Activated T-cell treated with anti-CD3 and anti-CD28 coated beads, Interleukin-2, amount 50 U/mL, for 24 hours (primary cell): ENCODE measurements at regions not wholly inside any gene's neighbourhood (a gene's known extent, or its start where the extent isn't known, plus 50 kb on each side); places are given as distances from the start of the nearest gene placed in this dataset.
A peak's percentile ranks its signal among the peaks of the same experiment; 100 is the strongest.

Experiments
- DNase-seq: peaks from one replicate; pipeline ENCODE4 v3.0.0-alpha.2; 2020
- H3K27ac Mint-ChIP-seq: 2 replicates; pipeline ENCODE4 v1.8.0; 2020; ENCODE audit warnings: mild to moderate bottlenecking, mixed read lengths
- H3K27me3 Mint-ChIP-seq: 2 replicates; pipeline ENCODE4 v1.8.0; 2020; ENCODE audit warnings: mixed read lengths
- H3K36me3 Mint-ChIP-seq: 2 replicates; pipeline ENCODE4 v1.8.0; 2020; ENCODE audit warnings: low read depth, mixed read lengths
- H3K4me1 Mint-ChIP-seq: 2 replicates; pipeline ENCODE4 v1.8.0; 2020; ENCODE audit warnings: low read depth, mixed read lengths
- H3K4me3 Mint-ChIP-seq: 2 replicates; pipeline ENCODE4 v1.8.0; 2020; ENCODE audit warnings: mild to moderate bottlenecking, moderate library complexity, mixed read lengths
- H3K9me3 Mint-ChIP-seq: 2 replicates; pipeline ENCODE4 v1.8.0; 2020; ENCODE audit warnings: mixed read lengths

GRCh38 chr3:31331278-31331677 lies 201.4 kb upstream of the STT3B start:
- peaks cover 15% of the 10 kb centered on the region for H3K9me3 Mint-ChIP-seq
- DNase-seq: no peak
- H3K4me3 Mint-ChIP-seq: no peak overlapping the region
- no peaks in the 10 kb centered on the region for H3K4me1 Mint-ChIP-seq
- H3K27me3 Mint-ChIP-seq: no peaks in the 10 kb centered on the region
- no peaks in the 10 kb centered on the region for H3K36me3 Mint-ChIP-seq
- H3K27ac Mint-ChIP-seq: no peak overlapping the region

- Mint-ChIP-seq H3K4me3 (no peak overlapping the region), H3K27ac (no peak overlapping the region), H3K27me3 (no peaks in the 10 kb centered on the region), H3K9me3 (peaks cover 7% of the 10 kb centered on the region), H3K36me3 (no peaks in the 10 kb centered on the region), H3K4me1 (no peaks in the 10 kb centered on the region)
- no peak for DNase-seq
These were observed 191.6 kb upstream of the STT3B start for GRCh38 chr3:31341130-31341529.

- no peaks in the 10 kb centered on the region for H3K4me1 Mint-ChIP-seq
- H3K27ac Mint-ChIP-seq: no peak overlapping the region
- DNase-seq: no peak
- H3K36me3 Mint-ChIP-seq: no peaks in the 10 kb centered on the region
- H3K4me3 Mint-ChIP-seq: no peak overlapping the region
- H3K27me3 Mint-ChIP-seq: no peaks in the 10 kb centered on the region
- peaks cover 7% of the 10 kb centered on the region for H3K9me3 Mint-ChIP-seq
These were observed 189.7 kb upstream of the STT3B start for GRCh38 chr3:31343075-31343474.

- no peaks in the 10 kb centered on the region for H3K4me1 Mint-ChIP-seq
These were observed 187.1 kb upstream of the STT3B start for GRCh38 chr3:31345581-31345980.

GRCh38 chr3:31346542-31346979 lies 186.2 kb upstream of the STT3B start:
- H3K27me3 Mint-ChIP-seq: no peaks in the 10 kb centered on the region
- H3K4me1 Mint-ChIP-seq: no peaks in the 10 kb centered on the region
- H3K4me3 Mint-ChIP-seq: no peak overlapping the region
- peaks cover 7% of the 10 kb centered on the region for H3K9me3 Mint-ChIP-seq
- H3K27ac Mint-ChIP-seq: no peak overlapping the region
- H3K36me3 Mint-ChIP-seq: no peaks in the 10 kb centered on the region
- no peak for DNase-seq

More at GRCh38 chr3:31345581-31345980, 187.1 kb upstream of the STT3B start:
- Mint-ChIP-seq H3K4me3 (no peak overlapping the region), H3K9me3 (peaks cover 7% of the 10 kb centered on the region), H3K36me3 (no peaks in the 10 kb centered on the region), H3K27ac (no peak overlapping the region), H3K27me3 (no peaks in the 10 kb centered on the region)
- no peak for DNase-seq

GRCh38 chr3:31349001-31349748 lies 183.6 kb upstream of the STT3B start:
- H3K27ac Mint-ChIP-seq: no peak overlapping the region
- peaks cover 7% of the 10 kb centered on the region for H3K9me3 Mint-ChIP-seq
- no peak overlapping the region for H3K4me3 Mint-ChIP-seq
- no peaks in the 10 kb centered on the region for H3K36me3 Mint-ChIP-seq
- H3K27me3 Mint-ChIP-seq: no peaks in the 10 kb centered on the region
- peaks cover under 1% of the 10 kb centered on the region for H3K4me1 Mint-ChIP-seq
- no peak for DNase-seq

- Mint-ChIP-seq H3K4me3 (no peak overlapping the region), H3K27me3 (no peaks in the 10 kb centered on the region), H3K9me3 (peaks cover 4% of the 10 kb centered on the region), H3K36me3 (no peaks in the 10 kb centered on the region), H3K27ac (no peak overlapping the region), H3K4me1 (peaks cover 2% of the 10 kb centered on the region)
- DNase-seq: no peak
These were observed 182.4 kb upstream of the STT3B start for GRCh38 chr3:31350307-31350706.

- DNase-seq: no peak
- Mint-ChIP-seq H3K4me1 (peaks cover 6% of the 10 kb centered on the region), H3K36me3 (no peaks in the 10 kb centered on the region), H3K9me3 (peaks cover 4% of the 10 kb centered on the region), H3K27me3 (no peaks in the 10 kb centered on the region), H3K4me3 (no peak overlapping the region), H3K27ac (no peak overlapping the region)
These were observed 180.4 kb upstream of the STT3B start for GRCh38 chr3:31352331-31352730.

GRCh38 chr3:31353166-31353565 lies 179.6 kb upstream of the STT3B start:
- peaks cover 4% of the 10 kb centered on the region for H3K9me3 Mint-ChIP-seq
- peaks cover 13% of the 10 kb centered on the region for H3K4me1 Mint-ChIP-seq

GRCh38 chr3:31354373-31354772 lies 178.4 kb upstream of the STT3B start:
- Mint-ChIP-seq H3K36me3 (no peaks in the 10 kb centered on the region), H3K27ac (no peak overlapping the region), H3K4me3 (no peak overlapping the region), H3K27me3 (no peaks in the 10 kb centered on the region), H3K4me1 (peaks cover 14% of the 10 kb centered on the region), H3K9me3 (peaks cover 4% of the 10 kb centered on the region)
- DNase-seq: no peak

More at GRCh38 chr3:31353166-31353565, 179.6 kb upstream of the STT3B start:
- no peaks in the 10 kb centered on the region for H3K36me3 Mint-ChIP-seq
- no peaks in the 10 kb centered on the region for H3K27me3 Mint-ChIP-seq
- no peak overlapping the region for H3K27ac Mint-ChIP-seq
- DNase-seq: no peak
- no peak overlapping the region for H3K4me3 Mint-ChIP-seq

- peaks cover 14% of the 10 kb centered on the region for H3K4me1 Mint-ChIP-seq
- H3K27ac Mint-ChIP-seq: no peak overlapping the region
- peaks cover 4% of the 10 kb centered on the region for H3K9me3 Mint-ChIP-seq
- no peaks in the 10 kb centered on the region for H3K27me3 Mint-ChIP-seq
- no peak for DNase-seq
- no peaks in the 10 kb centered on the region for H3K36me3 Mint-ChIP-seq
- H3K4me3 Mint-ChIP-seq: no peak overlapping the region
These were observed 176.9 kb upstream of the STT3B start for GRCh38 chr3:31355807-31356206.

- Mint-ChIP-seq H3K4me1 (peaks cover 19% of the 10 kb centered on the region), H3K36me3 (no peaks in the 10 kb centered on the region), H3K9me3 (peaks cover 4% of the 10 kb centered on the region), H3K4me3 (no peak overlapping the region), H3K27ac (peak overlapping the region; percentile 45), H3K27me3 (no peaks in the 10 kb centered on the region)
- DNase-seq: no peak
These were observed 175.8 kb upstream of the STT3B start for GRCh38 chr3:31356941-31357340.

GRCh38 chr3:31357451-31357850 lies 175.3 kb upstream of the STT3B start:
- Mint-ChIP-seq H3K27me3 (no peaks in the 10 kb centered on the region), H3K9me3 (peaks cover 4% of the 10 kb centered on the region), H3K4me1 (peaks cover 20% of the 10 kb centered on the region), H3K27ac (peak overlapping the region; percentile 2), H3K36me3 (no peaks in the 10 kb centered on the region), H3K4me3 (no peak overlapping the region)
- DNase-seq: no peak

- Mint-ChIP-seq H3K27me3 (no peaks in the 10 kb centered on the region), H3K27ac (no peak overlapping the region), H3K4me3 (no peak overlapping the region)
These were observed 174.2 kb upstream of the STT3B start for GRCh38 chr3:31358473-31359070.

More at GRCh38 chr3:31358473-31359070, 174.2 kb upstream of the STT3B start:
- peaks cover 4% of the 10 kb centered on the region for H3K9me3 Mint-ChIP-seq
- no peaks in the 10 kb centered on the region for H3K36me3 Mint-ChIP-seq
- peaks cover 20% of the 10 kb centered on the region for H3K4me1 Mint-ChIP-seq
- no peak for DNase-seq
